C4-2B (cell line): ENCODE measurements at regions not wholly inside any gene's neighbourhood (a gene's known extent, or its start where the extent isn't known, plus 50 kb on each side); places are given as distances from the start of the nearest gene placed in this dataset.

Experiments used
- ZFX ChIP-seq: fragments of 450-650 bp; IDR thresholded peaks from 2 replicates; pipeline ENCODE4 v1.6.1; 2017
- TF ChIP-seq, protein P1 (sequence below): fragments of 450-650 bp; conservative IDR thresholded peaks from 2 replicates; pipeline ENCODE4 v1.5.1; 2017; ENCODE audit warnings: mild to moderate bottlenecking

DNA sequence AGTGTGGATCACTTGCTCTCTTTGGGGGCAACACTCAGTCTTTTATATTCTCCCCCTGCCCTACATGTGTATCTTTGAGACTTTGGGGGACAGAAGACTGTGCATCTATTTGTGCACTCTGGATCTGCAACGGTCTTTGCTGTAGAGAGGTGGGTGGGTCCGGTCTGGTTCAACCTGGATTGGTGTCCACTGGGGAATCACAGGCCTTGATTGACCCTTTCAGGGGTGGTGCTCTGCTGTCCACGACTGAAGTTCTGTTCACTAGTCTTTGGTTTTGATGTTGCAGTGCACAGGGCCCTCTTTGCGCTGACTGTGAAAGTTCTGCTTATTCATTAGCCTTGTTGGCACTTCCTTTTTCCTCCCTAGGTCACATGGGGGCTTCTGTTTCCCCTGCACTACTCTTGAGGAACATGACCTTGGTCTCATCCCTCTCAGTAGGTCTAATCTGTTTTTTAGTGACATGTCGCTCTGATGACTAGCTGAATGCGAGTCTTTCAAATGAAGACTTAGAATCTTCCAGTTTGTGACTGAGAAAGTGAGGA lies 284.2 kb downstream of the SV2B start:
- TF ChIP-seq, protein P1, sequence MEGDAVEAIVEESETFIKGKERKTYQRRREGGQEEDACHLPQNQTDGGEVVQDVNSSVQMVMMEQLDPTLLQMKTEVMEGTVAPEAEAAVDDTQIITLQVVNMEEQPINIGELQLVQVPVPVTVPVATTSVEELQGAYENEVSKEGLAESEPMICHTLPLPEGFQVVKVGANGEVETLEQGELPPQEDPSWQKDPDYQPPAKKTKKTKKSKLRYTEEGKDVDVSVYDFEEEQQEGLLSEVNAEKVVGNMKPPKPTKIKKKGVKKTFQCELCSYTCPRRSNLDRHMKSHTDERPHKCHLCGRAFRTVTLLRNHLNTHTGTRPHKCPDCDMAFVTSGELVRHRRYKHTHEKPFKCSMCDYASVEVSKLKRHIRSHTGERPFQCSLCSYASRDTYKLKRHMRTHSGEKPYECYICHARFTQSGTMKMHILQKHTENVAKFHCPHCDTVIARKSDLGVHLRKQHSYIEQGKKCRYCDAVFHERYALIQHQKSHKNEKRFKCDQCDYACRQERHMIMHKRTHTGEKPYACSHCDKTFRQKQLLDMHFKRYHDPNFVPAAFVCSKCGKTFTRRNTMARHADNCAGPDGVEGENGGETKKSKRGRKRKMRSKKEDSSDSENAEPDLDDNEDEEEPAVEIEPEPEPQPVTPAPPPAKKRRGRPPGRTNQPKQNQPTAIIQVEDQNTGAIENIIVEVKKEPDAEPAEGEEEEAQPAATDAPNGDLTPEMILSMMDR, result no peak
- TF ChIP-seq ZFX, result no peak
